Left lung (tissue), 4 donors: ENCODE measurements at regions not wholly inside any gene's neighbourhood (a gene's known extent, or its start where the extent isn't known, plus 50 kb on each side); places are given as distances from the start of the nearest gene placed in this dataset.
"Not testable (repeated sequence)": the region's sequence is repeated elsewhere in the genome, so short reads cannot be mapped to it uniquely, and the experiment has no call there.

Source experiments
- ATAC-seq: fragments of 200-7000 bp; cut with Tn5 transposase; one replicate; pipeline ENCODE4 v1.9.1; 2020; ENCODE audit warnings: moderate library complexity
- DNase-seq, 4 donors: peaks; one replicate each; pipeline ENCODE4 v3.0.0-alpha.2; 2013 to 2020
- H3K27ac ChIP-seq, 2 donors: fragments of 200-600 bp; sonication (generic) in 1 of 2; one replicate each; pipeline versions ENCODE4 v1.5.0 to v1.8.0; 2020 to 2021
- H3K27me3 ChIP-seq, 2 donors: fragments of 200-600 bp; sonication (generic) in 1 of 2; one replicate each; pipeline versions ENCODE4 v1.5.0 to v1.8.0; 2020 to 2021
- H3K36me3 ChIP-seq, 2 donors: fragments of 200-600 bp; sonication (generic) in 1 of 2; one replicate each; pipeline versions ENCODE4 v1.5.0 to v1.8.0; 2020 to 2021
- H3K4me1 ChIP-seq, 2 donors: fragments of 200-600 bp; one replicate each; pipeline ENCODE4 v1.8.0; 2021
- H3K4me3 ChIP-seq, 2 donors: fragments of 200-600 bp; sonication (generic) in 1 of 2; one replicate each; pipeline versions ENCODE4 v1.5.0 to v1.8.0; 2020 to 2021; ENCODE audit warnings: mild to moderate bottlenecking in 1 of 2
- H3K9me3 ChIP-seq, 2 donors: fragments of 200-600 bp; sonication (generic) in 1 of 2; one replicate each; pipeline versions ENCODE4 v1.5.0 to v1.8.0; 2020 to 2021
- intact Hi-C, 2 donors: fragments of 100-400 bp; cut with DNase I; formaldehyde crosslinking; loops; one replicate each; pipeline versions ENCODE4 v1.11.2 to v1.14.2; 2022
- TF ChIP-seq, protein P1 (sequence below), 2 donors: fragments of 200-600 bp; sonication (generic) in 1 of 2; IDR thresholded peaks; one replicate each; pipeline versions ENCODE4 v1.5.0 to v1.8.0; 2021; ENCODE audit warnings: antibody characterized with exemption in 2 of 2
- donor health status: DM: no; HTN: yes; CAD: no.
- donor health status: DM: no; HTN: no; CAD: no.

DNA sequence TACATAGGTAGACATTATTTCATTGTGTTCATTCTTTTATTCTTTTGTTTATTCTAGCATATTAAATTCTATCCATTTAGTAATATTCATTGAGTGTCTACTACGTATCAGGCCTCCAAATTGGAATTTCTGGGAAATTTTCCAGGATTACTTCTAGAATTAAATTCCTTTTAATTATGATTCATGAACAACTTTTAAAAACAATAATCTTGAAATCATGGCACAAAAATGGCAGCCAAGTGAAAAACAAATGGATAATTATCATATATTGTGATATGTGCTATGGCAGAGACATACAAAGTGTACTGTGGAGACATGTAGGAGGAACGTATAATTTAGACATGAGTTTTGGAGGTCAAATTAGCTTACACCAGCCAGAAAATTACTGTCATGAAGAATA is 868.5 kb downstream of the FAT4 start:
- Histone ChIP-seq H3K36me3 (no peaks in the 10 kb centered on the region), H3K4me3 (no peak overlapping the region), H3K27me3 (no peaks in the 10 kb centered on the region), H3K27ac (no peak overlapping the region), H3K4me1 (no peaks in the 10 kb centered on the region), H3K9me3 (peaks cover 0 to 3% of the 10 kb centered on the region in 2 donors)
- DNase-seq (peak in 2 of 4 donors; percentile 17 to 36), ATAC-seq (no peak)
- intact Hi-C loops, result no loop called here
- TF ChIP-seq, protein P1, sequence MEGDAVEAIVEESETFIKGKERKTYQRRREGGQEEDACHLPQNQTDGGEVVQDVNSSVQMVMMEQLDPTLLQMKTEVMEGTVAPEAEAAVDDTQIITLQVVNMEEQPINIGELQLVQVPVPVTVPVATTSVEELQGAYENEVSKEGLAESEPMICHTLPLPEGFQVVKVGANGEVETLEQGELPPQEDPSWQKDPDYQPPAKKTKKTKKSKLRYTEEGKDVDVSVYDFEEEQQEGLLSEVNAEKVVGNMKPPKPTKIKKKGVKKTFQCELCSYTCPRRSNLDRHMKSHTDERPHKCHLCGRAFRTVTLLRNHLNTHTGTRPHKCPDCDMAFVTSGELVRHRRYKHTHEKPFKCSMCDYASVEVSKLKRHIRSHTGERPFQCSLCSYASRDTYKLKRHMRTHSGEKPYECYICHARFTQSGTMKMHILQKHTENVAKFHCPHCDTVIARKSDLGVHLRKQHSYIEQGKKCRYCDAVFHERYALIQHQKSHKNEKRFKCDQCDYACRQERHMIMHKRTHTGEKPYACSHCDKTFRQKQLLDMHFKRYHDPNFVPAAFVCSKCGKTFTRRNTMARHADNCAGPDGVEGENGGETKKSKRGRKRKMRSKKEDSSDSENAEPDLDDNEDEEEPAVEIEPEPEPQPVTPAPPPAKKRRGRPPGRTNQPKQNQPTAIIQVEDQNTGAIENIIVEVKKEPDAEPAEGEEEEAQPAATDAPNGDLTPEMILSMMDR (IDR thresholded peaks at IDR 0.05), result no peak

DNA sequence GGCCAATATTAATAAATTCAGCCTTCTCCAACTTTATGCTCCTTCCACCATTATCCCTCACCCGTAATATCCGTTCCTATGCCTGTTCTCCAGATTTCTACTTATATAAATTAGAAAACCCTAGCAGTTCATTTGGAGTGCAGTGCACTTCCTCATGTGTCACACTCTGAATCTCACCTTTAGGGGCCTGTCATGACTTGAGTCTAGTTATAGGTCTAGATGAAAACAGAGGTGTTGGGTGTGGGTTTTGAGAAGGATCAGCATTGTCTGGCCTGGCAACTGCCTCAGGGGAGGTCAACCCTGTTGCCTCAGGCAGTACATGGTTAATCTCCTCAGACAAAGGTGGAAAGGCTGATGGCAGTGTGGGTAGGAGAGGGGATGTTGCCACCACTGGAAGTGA is 876.8 kb downstream of the FAT4 start:
- intact Hi-C loops, result no loop called here
- no peak for ATAC-seq

DNA sequence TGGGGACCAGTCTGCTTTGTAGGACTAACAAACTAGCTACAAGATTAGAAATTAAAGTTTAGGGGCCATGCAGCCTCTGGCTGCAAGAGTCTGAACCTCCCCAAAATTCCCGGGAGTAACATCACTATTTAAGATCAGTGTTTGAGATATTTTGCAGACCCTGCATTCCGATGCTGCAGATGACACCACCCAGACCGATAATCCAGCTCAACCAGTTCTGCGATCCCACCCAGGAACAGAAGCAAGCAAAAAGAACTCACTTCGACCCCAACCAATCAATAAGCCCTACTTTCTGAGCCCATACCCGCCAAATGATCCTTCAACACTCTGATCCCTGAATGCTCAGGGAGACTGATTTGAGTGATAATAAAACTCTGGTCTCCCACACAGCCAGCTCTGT is 877.8 kb downstream of the FAT4 start:
- TF ChIP-seq, protein P1 (IDR thresholded peaks at IDR 0.05), result no peak
- Histone ChIP-seq H3K4me3 (no peak overlapping the region), H3K4me1 (no peaks in the 10 kb centered on the region), H3K9me3 (peaks cover 0 to 4% of the 10 kb centered on the region in 2 donors), H3K36me3 (no peaks in the 10 kb centered on the region), H3K27ac (no peak overlapping the region), H3K27me3 (no peaks in the 10 kb centered on the region)
- intact Hi-C loops, result no loop called here
- DNase-seq (no peak), ATAC-seq (no peak)

More for the DNA sequence above, 876.8 kb downstream of the FAT4 start:
- Histone ChIP-seq H3K4me1 (no peaks in the 10 kb centered on the region), H3K27me3 (no peaks in the 10 kb centered on the region), H3K36me3 (no peaks in the 10 kb centered on the region), H3K27ac (no peak overlapping the region), H3K9me3 (peaks cover 0 to 6% of the 10 kb centered on the region in 2 donors), H3K4me3 (no peak overlapping the region)
- DNase-seq, result no peak
- TF ChIP-seq, protein P1 (IDR thresholded peaks at IDR 0.05), result no peak

GRCh38 chr4:126201251-126202138 is 886.7 kb downstream of the FAT4 start:
- H3K4me3 ChIP-seq, intact Hi-C loops, H3K27ac ChIP-seq, ATAC-seq, H3K4me1 ChIP-seq, H3K9me3 ChIP-seq, H3K36me3 ChIP-seq, H3K27me3 ChIP-seq: not testable (repeated sequence)
- peak in 1 of 4 donors; percentile 69 for DNase-seq

DNA sequence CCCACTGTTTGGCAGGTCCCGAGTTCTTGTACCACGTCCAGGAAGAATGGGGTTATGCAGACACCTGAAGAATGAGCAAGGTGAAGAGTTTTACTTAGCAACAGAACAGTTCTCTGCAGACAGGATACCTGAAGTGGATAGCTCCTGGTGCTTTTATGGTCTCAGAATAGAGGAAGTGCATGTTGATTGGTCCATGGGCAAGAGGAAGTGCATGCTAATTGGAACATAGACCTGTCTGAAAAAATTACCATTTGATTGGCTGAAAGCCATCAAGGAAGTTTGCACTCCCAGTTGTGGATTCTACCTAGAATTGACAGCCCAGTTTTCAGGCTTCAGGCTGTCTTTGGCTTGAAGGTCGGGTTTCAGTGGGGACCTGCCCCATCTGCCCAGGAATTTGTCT is 887.5 kb downstream of the FAT4 start:
- H3K27ac ChIP-seq, result no peak overlapping the region
- no peaks in the 10 kb centered on the region for H3K4me1 ChIP-seq
- DNase-seq, result no peak
- ATAC-seq, result no peak
- H3K27me3 ChIP-seq, result no peaks in the 10 kb centered on the region
- no peak overlapping the region for H3K4me3 ChIP-seq
- no peaks in the 10 kb centered on the region for H3K36me3 ChIP-seq
- TF ChIP-seq, protein P1 (IDR thresholded peaks at IDR 0.05), result no peak
- H3K9me3 ChIP-seq, result peaks cover 0 to 7% of the 10 kb centered on the region in 2 donors
- intact Hi-C loops, result no loop called here
